GM19395 (cell line): ENCODE measurements at regions not wholly inside any gene's neighbourhood (a gene's known extent, or its start where the extent isn't known, plus 50 kb on each side); places are given as distances from the start of the nearest gene placed in this dataset.

Experiments
- ATAC-seq: cut with Tn5 transposase; IDR thresholded peaks from one replicate; pipeline ENCODE4 v1.9.1; 2021; ENCODE audit warnings: mild to moderate bottlenecking, moderate library complexity; ENCODE audit not compliant: unreplicated experiment

DNA sequence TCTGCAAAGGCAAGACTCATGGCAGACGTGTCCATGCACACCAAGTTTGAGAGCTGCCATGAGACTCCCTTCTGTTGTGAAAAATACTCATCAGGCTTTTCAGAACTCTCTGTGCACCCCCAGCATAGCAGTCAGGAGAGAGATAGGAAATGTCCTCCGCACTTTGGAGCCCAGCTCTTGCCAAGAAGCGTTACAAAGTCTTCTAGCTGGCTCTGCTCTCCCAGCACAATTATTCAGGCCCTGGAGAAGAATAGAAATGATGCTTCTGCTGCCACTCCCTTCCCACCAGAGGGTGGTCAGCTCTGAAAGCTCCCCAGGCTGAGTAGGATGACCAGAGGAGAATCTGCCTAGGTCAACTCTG, 594.4 kb upstream of the ID2 start:
- ATAC-seq = no peak

DNA sequence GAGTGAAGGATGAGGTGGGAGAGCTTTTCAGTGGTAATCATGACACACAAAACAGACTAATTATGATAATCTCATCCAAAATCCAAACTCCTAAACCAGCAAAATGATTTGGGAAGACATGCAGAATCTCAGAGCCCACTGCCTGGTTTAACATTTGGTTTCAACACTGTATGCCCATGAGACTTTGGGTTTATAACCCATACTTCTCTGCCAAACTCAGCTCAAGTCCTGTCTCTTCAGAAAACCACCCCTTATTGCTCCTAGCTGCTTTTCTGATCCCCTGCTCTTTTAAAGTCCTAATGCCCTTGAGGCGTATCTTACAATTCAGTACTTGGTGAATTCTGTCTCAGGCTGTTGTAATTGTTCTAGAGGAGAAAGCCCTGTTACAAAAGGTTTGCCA, 593.0 kb upstream of the ID2 start:
- no peak for ATAC-seq

DNA sequence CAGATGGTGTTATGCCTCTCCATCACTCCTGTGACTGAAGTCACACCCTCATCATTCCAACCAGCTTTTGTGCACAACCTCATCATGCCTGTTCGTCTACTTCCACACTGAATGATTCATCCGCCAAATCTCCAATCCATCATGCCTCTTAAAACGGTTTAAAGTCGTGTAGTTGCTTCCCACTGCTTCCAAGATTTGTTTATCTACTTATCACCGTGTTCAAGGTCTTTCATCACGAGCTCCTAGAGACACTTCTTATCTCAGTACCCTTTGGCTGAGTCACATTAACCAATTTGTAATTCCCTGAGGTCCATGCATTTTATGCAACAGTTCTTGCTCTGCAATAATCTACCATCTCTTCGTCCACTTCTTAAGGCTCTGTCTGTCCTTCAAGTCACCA, 592.3 kb upstream of the ID2 start:
- no peak for ATAC-seq

- peak; percentile 70 for ATAC-seq
Measured at GRCh38 chr2:8090748-8091700, 590.8 kb upstream of the ID2 start.

GRCh38 chr2:8094526-8094925, 587.3 kb upstream of the ID2 start:
- no peak for ATAC-seq

DNA sequence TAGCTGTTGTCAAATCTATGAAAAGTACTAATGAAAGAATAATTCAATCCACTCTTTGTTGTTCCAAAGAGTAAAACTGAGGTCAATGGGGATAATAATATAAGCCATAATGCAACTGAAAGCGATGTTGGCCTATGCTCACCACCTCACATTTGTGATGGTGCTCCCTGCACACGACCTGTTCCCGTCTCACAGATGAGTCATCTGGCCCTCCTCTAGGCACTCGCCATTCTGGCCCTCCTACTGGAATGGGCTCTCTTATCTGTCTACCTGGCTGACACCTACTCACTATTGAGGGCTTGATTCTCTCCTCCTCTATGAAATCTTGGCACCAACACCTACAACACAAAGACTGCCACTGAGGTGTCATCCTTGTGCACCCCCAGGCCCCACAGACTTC, 585.9 kb upstream of the ID2 start:
- no peak for ATAC-seq

DNA sequence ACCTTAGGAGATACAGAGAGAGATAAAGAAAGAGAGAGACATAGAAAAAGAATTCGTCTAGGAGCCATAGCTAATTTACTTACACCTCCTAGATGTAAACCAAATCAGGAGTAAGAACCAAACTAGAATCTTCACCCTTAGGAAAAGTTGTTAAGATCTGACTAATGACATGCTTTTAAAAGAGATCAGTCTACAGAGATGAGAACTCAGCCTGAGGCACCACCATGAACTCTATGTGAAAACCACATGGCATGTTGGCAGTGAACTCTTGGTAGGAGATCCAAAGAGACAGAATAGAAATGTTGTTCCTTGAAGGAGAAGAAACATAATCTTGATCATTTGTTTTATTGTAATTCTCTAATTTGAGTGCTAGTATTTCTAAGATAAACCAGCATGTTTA, 585.4 kb upstream of the ID2 start:
- no peak for ATAC-seq

DNA sequence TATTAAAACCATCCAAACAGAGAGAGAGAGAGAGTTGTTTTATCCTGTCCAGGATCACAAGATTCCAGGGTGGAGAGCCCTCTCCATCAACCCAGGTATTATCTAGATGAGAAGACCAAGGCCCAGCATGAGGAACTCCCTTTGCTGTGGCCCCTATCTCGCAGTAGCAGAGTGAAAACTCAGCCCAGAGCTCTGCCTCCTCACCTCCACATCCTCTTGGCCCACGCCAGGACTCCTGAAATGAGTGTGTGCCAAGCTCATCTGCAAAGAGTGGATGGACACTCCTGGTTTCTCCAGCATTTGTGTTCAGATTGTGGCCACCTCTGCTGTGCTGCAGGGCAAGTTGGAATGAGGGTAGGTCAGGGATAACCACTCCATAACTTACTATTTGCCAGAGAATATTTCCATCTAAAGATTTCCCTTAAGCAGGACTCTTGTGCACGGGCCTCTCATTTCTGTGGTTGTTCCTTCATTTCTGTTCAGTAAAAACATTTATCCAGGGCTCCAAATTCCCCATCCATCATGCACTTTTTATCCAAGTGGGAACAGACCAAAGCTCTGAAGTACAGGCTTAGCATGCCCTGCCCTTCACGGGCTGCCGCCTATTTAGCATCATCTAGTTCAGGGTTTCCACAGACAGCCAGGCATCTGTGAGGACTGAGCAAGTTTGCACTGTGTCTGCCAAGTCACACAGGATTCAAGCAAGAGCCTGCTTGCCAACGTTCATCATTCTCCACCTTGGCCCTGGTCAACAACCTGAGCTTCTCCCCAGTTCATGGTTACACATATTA, 583.2 kb upstream of the ID2 start:
- ATAC-seq = no peak

DNA sequence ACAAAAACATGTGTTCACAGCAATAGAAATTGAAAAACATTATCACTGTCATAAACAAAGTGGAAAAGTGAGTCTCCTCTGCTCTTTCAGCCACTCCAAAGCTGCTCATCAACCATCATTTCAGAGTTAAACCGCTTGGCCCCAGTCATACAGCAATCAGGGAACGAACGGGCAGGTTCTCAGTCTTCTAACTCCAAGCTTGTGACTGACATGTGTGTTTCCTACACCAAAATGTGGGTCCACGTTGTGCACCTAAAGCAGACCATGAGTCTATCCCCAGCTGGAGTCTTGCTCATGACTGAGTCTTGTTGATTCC, 582.6 kb upstream of the ID2 start:
- ATAC-seq = no peak

DNA sequence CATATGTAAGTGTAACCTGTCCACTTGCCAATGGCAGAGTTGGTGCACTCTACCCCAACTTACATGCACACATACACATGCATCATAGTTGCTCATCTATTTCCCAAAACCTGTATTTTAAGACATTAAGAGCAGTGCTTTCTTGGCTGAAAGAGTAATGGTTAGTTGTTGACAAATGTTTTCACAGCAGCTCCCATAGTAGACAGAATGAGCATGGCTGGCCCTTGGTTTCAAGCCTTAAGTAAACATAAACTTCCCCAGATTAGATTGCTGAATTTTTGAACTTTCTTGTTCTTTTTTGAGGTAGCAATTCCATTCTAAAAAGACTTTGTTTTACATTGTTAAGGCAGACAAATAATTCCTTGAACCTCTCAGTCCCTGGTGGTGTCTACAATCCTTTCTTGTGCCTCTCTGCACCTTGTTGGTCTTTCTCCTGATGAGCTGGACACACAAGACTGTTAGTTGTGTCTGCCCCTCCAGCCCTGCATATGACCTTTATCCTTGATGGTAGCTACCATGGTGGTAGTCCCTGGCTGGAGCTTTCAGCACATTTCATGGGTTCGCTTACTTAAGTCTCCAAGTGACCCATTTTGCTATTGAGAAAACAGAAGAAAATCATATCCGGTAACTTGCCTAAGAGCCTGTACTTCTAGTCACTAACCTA, 580.1 kb upstream of the ID2 start:
- ATAC-seq = no peak

DNA sequence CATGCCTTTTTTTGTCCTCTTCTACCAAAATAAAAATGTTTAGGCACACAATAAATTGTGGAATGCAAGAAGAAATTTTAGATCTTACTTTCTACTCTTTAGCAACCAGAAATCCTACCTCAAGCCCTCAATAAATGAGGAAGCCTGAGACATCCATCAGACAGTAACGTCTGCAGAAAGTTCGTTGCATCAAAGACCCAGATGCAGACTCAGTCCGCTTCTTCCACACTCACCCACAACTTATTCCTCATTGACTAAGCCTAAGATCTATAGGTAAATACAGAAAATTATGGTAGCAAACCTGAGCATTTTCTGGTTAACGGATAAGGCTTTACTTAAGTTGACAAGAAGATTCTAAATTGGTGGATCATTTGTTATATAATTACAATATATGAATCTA, 579.4 kb upstream of the ID2 start:
- ATAC-seq = no peak

DNA sequence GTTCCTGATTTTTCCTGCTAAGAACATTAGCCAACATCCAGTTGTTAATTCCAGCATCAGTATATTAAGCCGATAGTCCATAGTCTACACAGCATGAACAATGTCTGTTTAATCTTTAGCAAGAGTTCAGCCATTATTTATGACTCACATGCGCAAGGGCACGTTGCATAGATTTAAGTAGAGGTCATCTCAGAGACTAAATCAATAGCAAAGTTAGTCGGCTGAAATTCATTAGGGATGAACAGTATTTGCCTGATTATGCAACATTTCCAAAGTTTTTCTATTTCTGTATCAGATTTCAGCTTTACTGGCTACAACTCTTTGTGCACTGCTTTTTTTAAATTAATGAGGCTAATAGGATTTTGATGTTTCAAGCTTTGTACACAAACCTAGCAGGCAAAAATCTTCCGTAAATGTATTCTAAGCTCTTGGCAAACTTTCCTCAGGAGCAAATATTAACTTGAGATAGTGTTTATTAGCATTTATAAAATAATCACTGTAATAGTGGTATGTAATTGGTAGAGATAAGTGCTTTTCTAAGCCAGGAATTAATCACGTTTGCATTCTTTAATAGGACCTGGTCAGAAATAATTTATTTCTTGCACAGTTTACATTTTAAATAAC, 578.7 kb upstream of the ID2 start:
- ATAC-seq = no peak

- ATAC-seq = no peak
Measured at GRCh38 chr2:8107150-8107549, 574.7 kb upstream of the ID2 start.

DNA sequence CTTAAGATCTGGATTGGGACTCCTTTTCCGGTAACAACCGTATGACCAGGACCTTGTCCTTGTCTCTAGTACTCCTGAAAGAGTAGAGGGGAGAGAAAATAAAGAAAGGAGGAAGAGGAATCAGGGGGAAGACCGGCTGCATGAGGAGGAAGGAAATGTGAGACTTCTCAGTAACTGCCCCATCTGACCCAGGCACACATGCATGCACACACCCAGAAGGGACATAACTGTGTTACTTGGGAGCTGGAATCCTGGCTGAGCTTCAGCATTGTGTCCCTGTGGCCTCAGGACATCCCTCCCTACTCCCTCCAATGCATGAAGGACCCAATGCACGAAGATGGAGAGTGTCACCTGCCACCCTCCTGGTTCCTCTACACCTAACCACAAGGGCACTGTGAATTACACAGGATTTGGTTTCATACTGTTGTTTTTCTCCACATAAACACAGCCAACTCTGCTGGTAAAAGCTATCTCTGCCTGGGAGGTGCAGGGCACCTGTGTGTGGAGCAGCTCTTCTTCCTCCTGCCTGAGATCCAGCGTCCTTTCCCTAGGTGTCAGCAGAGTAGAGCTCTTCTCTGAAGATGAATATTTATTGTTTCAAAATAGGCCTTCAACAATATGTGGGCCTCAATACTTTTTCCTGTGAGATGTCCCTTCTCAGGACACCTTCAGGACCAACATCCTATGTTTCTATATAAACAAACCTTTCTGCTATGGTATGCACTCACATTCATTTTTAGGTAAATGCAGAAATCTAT, 574.1 kb upstream of the ID2 start:
- no peak for ATAC-seq

- ATAC-seq = no peak
Measured at GRCh38 chr2:8110716-8111115, 571.1 kb upstream of the ID2 start.

DNA sequence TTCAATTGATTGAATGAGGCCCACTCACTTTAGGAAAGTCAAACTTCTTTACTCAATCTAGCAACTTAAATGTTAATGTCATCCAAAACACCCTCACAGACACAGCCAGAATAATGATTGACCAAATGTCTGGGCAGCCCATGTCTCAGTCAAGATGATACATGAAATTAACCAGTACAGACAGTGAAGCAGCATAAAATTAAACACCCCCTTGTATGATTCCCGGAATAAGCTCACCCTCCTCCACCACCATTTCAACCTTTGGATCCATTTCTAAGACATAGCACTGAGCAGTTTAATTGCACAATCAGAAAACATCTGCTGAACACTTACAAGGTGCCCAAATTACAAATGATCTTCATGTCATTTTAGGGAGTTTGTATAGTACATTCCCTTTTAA, 570.7 kb upstream of the ID2 start:
- no peak for ATAC-seq

DNA sequence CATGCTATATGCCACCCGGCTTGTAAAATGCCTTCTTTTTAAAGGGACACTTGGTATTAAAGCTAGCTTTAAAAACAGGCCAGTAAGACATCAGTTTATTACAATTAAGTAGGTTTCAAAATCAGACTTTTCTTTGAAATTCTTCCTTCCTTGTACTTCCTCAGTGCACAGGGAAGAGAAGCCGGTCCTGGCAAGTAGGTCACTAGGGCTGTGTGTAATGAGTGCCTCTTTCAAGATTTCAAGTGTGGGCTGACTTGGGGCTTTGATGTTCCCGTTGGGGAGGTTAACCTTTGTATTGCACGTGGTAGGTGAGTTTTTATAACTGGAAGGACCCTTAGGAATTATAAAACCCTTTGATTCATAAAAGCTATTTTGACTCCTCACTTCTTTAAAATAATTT, 566.4 kb upstream of the ID2 start:
- ATAC-seq = no peak

DNA sequence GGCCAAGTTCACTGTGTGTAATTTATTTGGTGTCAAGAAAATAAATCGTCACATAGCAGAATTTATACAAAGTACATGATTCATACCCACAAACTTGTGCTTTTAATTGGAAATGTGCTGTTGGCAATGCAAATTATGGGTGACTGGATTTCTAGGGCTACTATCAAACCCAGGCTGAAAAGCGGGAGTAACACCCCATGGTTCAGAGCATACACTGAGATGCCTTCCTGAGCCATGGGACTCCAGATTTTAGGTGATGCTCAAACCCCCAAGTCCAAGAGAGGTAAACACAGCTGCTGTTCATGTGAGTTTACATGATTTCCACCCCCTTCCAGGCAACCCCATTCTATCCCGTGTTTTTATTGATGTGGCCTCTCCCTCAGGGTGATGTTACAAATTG, 565.9 kb upstream of the ID2 start:
- no peak for ATAC-seq

DNA sequence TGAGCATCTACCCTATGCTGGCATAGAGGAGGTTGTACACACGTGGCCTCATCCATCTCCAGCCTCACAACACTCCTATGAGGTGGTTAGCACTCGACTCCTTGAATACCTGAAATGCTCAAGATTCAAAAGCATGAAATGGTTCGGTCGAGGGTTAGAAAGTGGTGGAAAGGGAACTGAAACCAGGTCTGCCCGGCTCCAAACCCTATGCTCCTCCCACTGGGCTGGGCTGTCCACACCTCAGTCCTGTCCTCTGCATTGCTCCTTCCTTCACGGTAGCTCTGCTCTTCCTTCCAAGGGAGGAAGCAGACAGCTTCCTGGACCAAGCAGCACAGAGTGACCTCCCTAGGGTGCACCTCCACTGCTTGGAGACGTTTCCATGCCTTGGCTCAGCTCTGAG, 565.2 kb upstream of the ID2 start:
- ATAC-seq = peak; percentile 98

DNA sequence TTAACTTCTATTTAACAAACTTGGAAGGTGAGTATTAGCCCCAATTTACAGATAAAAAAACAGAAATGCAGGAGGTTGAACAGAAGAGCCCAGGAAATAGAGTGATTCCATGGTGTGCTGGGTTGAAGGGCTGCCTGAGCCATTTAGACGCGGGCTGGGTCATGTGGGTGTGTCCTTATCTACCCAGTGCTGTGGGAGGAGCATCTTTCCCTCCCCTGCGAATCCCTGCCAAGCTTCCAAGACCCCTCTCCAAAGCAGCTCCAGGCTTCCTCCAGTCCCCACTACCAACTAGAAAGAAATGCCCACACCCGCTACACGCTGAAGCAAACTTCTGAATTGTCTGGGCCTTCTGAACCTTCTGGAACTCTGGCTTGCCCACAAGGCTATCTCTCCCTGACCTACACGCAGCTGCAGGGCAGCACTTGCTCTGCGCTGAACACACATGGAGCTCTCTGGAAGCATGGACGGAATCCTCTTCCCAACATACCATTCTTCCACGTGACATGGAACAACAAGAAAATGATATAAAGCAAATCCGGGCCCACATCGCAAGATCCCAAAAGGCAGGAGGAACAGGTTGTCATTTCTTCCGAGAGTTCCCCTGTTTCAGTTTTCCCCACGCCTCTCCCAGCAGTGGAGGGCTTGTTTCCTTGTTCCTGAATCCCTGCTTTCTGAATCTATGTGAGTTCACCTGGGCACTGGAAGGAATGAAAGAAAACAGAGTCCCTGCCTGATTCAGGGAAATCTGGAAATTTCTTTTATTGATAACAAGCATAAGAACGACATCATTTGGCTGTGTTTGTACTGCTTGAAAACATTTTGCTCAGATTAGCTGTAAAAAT, 562.7 kb upstream of the ID2 start:
- ATAC-seq = no peak
